Stimulated activated CD4-positive, alpha-beta T cell treated with anti-CD3 and anti-CD28 coated beads, Interleukin-15, amount 100 ng/mL, for 24 hours (primary cell): ENCODE measurements at regions not wholly inside any gene's neighbourhood (a gene's known extent, or its start where the extent isn't known, plus 50 kb on each side); places are given as distances from the start of the nearest gene placed in this dataset.
"Not testable (repeated sequence)": the region's sequence is repeated elsewhere in the genome, so short reads cannot be mapped to it uniquely, and the experiment has no call there.

Experiments
- DNase-seq: peaks from one replicate; pipeline ENCODE4 v3.0.0-alpha.2; 2020

DNA sequence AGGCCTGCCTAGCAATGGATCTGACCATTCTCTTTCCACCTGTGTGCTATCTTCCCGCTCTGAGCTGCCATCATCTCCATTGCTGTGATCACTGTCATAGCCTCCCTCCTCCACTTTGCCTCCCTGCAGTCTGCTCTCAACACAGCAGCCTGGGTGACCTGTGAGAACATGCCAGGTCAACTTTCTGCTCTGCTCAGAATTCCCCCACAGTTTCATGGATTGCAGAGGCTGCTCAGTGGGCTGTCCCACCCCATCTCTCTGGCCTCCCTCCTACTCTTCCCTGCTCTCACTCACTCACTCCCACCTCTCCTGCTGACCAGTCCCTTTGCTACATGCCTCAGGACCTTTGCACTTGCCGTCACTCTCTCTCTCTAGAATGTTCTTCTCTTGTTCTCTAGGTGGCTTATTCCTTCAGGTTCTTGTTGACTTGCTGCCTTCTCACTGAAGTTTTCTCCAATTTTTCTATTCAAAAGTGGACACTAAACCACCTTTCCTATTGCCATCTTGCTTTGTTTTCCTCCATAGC, 159.9 kb downstream of the CD83 start:
- DNase-seq = no peak

DNA sequence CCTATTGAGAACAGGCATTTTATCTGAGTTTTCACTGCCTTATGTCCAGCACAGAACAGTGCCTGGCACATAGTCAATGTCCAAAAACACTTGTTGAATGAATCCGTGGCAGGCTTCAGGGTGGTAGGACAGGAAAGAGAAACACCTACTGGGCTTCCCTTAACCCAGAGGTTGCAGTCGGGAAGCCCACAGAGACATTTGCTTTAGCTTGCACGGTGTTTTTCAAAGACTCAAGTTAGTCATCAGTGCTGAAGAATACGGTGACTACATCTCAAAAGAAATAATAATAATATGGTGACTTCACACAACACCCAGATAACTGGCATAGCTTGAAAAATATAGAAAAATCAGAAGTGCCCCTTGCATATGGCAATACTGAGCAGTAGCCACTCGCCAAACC, 160.4 kb downstream of the CD83 start:
- DNase-seq = no peak

DNA sequence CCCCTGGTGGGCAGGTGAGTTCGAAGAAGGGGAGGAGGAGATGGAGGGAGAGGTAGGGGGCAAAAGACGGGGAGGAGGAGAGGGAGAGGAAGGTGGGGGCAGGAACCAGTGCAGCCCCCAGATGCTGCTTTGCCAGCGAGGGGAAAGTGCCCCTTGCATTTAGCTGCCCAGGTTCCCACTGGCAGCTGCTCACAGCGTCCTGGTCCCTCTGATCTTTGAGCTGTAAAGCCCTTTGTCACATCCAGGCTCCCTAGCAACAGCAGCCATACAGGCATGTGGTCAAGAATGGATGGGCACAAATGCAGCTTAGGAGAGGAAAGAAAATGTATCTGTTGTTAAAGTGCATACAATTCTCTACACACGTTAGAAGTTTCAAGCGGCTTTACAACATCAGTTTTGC, 160.9 kb downstream of the CD83 start:
- no peak for DNase-seq

DNA sequence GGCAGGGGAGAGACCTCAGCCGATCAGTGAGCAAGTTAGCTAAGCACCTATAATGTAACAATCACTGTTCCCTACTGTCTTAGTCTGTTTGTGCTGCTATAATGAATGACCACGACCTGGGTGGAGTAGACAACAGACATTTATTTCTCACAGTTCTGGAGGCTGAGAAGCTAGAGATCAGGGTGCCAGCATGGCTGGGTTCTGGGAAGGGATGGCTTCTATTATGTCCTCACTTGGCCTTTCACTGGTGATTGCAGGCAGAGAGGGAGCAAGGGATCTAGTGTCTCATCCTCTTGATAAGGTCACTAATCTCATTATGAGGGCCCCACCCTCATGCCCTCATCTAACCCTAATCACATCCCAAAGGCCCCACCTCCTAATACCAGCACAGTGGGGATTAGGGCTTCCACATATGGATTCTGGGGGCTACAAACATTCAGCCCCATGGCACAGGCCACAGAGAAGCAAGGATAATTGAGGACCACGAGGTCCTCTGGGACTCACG, 162.5 kb downstream of the CD83 start:
- DNase-seq = no peak

DNA sequence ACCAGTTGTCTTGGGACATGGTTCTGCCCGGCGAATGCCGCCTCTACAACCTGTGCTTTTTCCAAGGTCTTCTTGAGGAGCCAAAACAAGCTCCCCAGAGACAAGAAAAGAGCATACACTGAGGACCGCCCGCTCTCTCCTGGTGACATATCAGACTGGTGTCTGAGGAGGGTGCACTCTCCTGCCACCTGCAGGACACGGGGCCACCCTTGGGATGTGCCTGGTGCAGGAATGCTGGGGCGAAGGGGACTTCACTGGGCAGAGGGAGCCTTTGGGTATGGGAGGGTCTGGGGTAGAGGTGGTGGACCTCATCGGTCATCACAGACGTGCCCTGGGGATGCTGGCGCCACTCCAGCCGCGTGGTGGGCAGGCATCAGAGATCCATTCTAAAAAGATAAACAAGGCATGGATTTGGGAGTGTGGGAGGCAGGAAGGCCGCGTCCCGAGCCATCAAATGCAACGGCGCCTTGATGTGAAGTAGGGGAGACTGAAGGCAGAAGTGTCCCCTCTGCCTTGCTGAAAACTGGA, 163.3 kb downstream of the CD83 start:
- DNase-seq = no peak

DNA sequence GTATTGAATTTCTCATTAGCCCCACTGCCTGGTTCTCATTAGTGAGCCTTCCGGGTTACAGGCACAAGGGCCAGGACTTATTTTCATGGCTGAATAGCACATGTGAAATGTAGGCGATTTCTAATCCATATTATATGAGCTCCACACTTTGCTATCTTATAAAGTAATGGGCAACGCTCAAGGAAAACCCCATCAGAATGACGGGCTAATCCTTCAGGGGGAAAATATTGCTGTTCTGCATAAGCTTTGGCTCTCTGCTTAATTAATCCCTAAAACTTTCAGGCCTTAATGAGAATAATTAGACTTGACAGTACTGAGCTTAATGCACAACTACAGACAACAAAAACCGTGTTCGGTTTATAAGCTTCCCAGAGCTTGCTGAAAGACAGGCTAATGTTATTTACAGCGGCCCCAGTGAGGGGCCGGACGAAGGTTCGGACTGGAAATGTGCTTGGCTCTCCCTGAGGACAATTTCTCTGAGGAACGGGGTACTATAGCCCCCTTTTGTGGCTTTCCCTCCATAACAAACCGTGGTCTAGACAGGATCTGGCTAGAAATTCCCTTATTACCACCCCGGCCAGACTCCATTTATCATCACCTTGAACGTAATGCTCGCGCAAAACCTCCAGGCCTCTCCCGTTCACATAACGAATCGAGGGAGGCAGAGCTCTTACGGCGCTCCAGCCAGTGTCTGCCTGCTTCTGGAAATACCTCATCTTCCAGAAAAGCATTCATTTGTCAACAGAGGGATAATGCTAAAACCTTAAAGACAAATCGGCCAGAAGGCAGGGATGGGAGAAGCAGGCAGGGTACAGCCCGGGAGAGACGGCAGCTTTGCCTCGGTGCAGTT, 164.5 kb downstream of the CD83 start:
- DNase-seq = no peak

DNA sequence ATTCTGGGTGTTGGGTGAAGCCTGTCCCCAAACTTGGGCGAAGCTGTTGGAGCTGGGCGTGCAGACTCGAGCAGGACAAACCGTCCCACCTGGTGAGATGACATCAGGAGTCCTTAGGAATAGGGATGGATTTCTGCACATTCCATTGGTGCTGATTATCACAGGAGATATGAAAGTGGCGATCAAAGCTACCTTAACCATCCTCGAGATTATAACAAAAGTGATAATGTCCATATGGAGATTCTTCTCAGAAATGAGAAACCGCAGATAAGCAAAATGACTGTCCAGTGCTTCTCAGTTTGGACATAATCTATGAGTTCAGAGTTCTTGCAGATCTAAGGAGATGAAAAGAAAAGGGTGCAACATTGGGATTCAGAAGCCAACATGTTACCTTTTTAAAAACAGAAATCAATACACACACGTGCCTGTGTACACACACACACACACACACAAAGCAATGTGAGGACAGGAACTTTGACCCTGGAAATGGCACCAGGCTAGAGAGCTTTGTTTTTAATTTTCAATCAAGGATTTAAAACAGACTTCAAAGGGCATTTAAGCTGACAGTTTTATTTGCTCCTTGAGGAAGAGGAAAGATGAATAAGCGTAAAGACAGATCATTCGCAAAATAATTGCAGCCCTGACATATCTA, 165.4 kb downstream of the CD83 start:
- DNase-seq = no peak

DNA sequence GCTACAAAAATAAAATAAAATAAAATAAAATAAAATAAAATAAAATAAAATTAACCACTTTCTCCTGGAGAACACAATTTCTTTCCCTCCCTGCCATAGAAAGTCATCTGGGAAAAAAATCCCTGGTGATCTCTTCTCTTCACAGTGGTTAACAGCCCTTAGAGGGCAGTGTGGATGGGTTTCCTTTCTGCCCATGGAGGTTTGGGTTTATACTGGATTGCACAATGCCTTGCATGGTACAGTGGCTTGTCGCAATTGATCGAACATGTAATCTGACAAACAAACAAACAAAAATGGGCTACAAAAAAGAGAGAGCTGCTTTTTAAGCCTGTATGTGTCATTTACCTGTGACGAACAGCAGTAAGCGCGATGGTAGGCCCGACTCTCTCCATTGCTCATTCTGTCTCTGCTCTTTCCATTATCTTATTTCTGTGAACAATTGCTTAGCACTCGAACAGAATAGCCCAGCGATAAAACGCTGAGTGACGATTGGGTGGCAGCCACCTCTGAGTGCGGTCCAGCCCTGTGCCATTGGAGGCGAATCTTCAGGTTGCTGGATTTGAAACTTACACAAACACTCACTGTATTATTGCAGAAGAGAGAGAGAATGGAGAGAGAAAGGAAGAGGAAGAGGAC, 166.1 kb downstream of the CD83 start:
- no peak for DNase-seq

DNA sequence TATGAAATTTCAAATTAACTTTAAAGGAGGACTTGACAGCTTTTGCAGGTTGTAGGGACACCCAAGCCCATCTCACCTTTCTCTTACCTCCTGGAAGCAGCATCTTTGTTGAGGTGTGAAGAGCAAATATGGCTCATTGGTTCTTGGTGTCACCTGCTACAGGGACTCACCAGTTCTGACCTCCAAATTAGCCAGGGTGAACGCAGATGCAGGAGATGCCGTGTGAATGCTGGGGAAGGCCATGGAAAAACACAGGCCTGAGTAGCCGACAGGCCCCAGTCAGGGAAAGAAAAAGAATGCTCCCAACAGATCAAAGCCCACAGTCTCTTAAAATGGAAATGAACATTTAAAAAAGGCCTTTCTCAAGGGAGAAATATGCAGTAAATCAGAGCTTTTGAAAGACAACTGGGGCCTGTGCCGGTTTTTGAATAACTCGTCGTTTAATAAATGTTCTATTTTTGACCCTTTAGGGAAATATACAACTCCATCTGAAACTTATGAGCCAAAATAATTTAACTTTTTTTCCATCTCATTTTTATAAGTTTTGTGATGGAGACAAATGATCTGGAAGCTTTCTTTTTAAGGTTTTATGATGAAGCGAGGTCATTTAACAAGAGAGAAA, 167.5 kb downstream of the CD83 start:
- DNase-seq = no peak

DNA sequence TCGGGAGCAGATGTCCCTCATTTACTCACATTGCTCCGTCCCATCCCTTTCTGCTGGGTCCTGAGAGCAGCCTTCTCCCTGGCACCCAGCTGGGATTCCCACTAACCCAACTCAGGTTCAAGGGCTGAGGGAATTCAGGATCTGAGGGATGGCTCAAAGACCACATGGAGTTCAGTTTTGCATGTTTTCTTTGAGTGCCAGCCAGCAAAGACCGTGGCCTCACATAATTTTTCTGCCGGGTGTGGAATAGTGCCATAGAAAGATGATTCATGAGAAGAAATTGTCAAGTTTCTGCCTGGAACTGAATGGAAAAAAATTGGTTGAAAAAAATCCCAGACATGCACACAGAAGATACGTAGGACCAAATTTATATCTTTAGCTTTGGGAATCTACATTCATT, 168.6 kb downstream of the CD83 start:
- no peak for DNase-seq

DNA sequence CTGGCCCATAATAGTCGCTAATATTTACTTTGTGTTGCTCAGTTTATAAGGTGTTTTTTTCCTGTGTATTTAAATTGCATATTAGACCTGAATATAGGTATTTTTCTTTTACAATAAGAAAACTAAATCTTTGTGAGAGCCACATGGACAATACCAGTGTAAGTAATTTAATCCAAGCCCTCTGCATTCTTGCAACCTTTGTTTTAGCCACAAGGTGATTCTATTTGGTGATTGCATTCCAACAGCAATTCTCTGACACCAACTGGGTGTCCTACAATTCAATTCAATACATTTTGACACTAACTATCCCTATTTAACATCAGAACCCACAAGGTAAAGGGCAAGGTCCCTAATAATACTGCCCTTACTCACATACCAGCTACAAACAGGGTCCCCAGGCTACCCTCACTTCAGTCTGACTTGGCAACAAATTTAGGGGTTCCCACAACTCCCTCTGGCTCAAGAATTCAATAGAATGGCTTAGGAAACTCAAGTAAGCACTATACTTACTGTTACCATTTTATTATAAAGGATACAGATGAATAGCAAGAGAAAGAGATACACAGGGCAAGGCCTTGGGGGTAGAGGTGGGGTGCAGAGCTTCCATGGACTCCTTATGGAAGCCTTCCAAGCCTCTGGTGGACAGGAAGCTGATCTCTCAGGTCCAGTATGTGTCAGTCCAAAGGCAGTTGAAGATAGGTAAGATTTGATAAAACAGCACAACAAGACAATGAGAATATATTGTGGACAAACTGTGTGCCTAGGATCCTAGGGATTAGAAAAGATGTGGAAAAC, 169.3 kb downstream of the CD83 start:
- no peak for DNase-seq

DNA sequence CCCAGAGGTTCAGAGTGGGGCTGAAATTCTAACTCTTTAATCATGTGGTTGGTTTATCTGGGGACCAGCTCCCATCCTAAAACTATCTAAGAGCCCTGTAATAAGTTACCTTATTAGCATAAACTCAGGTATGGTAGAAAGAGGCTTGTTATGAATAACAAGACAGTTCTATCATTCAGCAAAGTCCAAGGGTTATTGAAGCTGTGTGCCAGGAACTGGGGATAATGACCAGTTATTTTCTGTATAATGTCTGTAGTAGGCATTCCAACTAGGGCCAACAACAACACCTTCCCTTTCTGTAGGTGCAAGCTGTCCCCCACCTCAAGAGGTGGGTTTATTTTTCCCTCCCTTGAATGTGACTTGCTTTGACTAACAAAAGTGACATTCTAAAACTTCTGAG, 170.1 kb downstream of the CD83 start:
- DNase-seq = no peak

DNA sequence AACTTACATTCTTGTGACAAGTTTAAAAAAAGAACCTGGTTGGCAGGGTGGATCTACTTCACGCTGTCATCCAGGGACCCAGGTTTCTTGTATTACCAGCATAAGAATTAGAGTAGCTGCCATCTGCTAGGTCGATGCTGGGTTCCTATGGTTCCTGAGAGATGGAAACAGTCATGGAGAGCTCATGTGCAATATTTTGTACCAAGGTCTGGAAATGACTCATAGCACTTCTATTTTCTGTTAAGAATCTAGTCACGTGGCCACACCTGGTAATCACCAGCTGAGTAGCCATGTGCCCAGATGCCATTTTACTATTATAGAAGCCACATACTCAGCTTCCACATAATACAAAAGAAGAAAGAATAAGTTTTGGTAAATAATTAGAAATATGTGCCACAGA, 171.3 kb downstream of the CD83 start:
- no peak for DNase-seq

DNA sequence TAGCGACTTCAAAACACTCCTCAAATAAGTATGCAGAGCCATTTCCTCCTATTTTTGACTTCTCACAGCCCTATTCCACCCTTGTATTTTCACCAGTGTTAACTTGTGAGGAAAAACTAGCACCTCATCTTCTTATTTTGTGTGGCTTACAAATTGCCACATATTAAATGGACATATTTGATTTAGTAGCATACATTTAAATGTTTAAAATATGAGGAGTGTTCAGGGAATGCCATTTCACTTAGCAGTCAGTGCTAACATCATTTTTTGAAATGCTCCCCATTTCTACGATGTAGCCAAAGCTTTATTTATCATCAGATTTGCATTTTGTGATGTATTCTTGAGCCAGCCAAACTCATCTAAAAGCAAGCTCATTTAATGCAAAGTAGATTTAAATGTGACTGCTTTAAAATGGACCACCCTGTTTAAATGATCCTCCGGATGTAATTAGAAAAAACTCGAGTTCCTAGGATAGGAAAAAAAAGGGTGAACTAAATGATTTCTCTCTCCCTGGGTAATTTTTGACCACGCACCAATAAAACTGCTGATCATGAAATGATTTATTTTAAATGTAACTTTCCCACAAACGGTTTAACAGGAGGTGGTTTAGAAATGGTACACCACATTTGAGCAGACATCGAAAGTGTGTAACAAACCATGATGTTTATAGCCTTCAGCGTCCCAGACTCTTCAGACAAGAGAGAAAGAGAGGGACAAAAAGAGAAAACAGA, 172.6 kb downstream of the CD83 start:
- no peak for DNase-seq

DNA sequence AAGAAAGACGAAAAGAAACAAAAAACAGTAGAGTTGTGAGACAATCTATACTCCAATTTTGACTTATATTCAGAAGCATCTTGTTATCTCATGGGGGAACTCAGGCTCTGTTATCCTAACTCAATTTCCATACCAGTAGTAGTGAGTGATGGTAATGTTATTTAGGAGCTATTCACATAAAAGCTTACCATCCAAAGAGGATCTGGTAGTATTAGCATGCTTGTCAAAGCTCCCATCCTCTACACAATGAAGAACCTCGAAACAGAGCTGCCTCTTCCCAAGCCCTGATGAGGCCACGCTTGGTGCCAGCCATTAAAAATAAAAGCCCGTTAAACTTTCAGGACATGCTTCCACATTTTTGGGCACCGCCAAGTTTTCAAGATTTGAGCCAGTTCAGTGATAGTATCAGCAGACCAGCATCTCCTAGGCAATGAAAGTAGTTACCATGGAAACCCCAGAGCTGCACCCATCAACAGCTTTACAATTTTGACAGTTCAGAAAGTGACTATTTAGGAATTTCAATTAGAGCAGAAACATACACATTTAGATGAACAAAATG, 173.3 kb downstream of the CD83 start:
- DNase-seq = no peak

DNA sequence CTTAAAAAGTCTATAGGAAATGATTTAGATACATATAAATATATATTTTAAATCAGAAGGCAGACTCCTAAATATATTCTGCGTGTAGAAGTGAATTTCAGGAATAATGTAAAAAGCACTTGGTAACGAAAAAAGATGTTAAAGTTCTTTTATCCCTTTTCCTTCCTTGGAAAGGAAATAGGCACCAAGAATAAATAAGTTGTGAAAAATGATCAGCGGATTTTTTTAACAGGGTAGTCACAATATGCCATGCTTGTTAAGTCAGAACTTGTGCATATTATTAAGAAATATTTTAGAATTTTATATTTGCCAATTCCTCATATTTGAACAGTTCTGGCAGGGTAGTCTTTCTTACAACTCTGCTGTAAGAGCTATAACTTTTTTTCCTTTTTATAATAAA, 173.8 kb downstream of the CD83 start:
- DNase-seq = no peak

DNA sequence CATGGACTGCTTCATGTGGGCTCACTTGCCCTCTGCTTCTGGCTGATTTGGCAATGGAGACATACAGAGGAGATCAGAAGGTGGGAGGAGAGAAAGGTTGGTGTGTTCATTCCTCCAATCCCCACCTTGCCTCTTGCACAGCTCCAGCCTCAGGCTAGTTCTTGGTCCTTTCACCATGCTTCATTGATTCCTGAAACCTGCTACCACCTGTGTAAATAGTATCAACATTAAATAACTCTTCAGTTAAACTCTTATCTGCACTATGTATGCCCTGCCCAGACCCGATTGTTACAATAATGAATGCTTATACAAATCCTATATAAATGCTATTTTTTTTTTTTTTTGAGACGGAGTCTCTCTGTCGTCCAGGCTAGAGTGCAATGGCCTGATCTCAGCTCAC, 174.5 kb downstream of the CD83 start:
- no peak for DNase-seq

DNA sequence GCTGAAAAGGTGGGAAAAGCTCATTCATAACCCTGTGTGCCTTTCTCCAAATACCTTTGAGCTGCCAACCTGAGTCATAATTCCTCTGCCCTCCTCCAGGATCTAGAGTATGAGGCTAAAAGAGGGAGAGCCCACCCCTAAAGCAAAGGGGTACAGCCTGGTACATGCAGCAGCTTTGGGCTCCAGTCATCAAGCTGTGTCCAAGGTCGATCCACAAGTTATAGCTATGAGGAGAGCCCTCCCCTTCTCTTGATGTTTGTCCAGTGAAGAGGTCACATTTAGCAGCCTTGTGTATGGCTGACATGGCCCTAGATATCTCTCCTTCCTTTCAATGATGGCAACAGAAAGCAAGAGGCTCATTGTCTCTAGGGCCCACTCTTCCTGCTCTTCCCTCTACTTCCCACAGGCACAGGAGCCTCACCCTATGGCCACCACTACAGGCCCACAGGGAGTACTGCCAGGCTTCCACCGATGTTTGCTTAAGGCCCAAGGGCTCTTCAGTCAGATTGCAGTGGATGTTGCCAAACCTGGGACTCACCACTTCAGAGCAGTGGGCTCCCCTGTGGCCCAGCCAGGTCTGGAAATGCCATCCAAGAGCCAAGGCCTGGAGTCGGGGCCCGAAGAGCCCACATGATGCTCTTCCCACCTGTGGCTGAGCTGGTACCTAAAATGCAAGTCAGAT, 176.8 kb downstream of the CD83 start:
- DNase-seq = no peak

DNA sequence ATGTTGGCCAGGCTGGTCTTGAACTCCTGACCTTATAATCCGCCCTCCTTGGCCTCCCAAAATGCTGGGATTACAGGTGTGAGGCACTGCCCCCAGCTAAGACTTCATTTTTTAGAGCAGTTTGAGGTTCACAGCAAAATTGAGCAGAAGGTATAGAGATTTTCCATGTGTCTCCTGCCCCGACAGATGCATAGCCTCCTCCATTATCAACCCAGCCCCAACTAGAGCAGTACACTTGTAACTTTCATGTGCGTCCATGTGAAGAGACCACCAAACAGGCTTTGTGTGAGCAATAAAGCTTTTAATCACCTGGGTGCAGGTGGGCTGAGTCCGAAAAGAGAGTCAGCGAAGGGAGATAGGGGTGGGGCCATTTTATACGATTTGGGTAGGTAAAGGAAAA, 179.1 kb downstream of the CD83 start:
- not testable (repeated sequence) for DNase-seq

DNA sequence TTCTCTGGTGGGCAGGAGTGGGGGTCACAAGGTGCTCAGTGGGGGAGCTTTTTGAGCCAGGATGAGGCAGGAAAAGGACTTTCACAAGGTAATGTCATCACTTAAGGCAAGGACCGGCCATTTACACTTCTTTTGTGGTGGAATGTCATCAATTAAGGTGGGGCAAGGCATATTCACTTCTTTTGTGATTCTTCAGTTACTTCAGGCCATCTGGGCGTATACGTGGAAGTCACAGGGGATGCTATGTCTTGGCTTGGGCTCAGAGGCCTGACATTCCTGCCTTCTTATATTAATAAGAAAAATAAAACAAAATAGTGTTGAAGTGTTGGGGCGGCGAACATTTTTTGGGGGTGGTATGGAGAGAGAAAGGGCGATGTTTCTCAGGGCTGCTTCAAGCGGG, 179.5 kb downstream of the CD83 start:
- not testable (repeated sequence) for DNase-seq
